ENCODE measurements at regions not wholly inside any gene's neighbourhood (a gene's known extent, or its start where the extent isn't known, plus 50 kb on each side); places are given as distances from the start of the nearest gene placed in this dataset.

GRCh38 chr19:30783212-30783611 lies 411.0 kb downstream of the ZNF536 start:
- TF ChIP-seq CTCF (IDR thresholded peaks at IDR 0.05) (no peak), POLR2A (IDR thresholded peaks at IDR 0.05) (no peak)

Data from body of pancreas (tissue), 4 donors.